GM18867 (cell line): ENCODE measurements at regions not wholly inside any gene's neighbourhood (a gene's known extent, or its start where the extent isn't known, plus 50 kb on each side); places are given as distances from the start of the nearest gene placed in this dataset.
"Not testable (repeated sequence)": the region's sequence is repeated elsewhere in the genome, so short reads cannot be mapped to it uniquely, and the experiment has no call there.

Source experiments
- ATAC-seq: cut with Tn5 transposase; IDR thresholded peaks from one replicate; pipeline ENCODE4 v1.9.1; 2021; ENCODE audit warnings: mild to moderate bottlenecking, moderate library complexity; ENCODE audit not compliant: unreplicated experiment

- no peak for ATAC-seq
These were observed 72.5 kb upstream of the KIAA0040 start for GRCh38 chr1:175265091-175265490.

GRCh38 chr1:175262621-175263020 lies 70.0 kb upstream of the KIAA0040 start:
- ATAC-seq, result no peak

- not testable (repeated sequence) for ATAC-seq
These were observed 63.7 kb upstream of the KIAA0040 start for GRCh38 chr1:175256246-175256645.

GRCh38 chr1:175254190-175254589 lies 61.6 kb upstream of the KIAA0040 start:
- ATAC-seq, result no peak

GRCh38 chr1:175252561-175252960 lies 60.0 kb upstream of the KIAA0040 start:
- ATAC-seq, result peak; percentile 97

GRCh38 chr1:175250027-175250426 lies 57.5 kb upstream of the KIAA0040 start:
- no peak for ATAC-seq

- not testable (repeated sequence) for ATAC-seq
These were observed 55.5 kb upstream of the KIAA0040 start for GRCh38 chr1:175248036-175248435.

- not testable (repeated sequence) for ATAC-seq
These were observed 54.5 kb upstream of the KIAA0040 start for GRCh38 chr1:175247056-175247455.

- ATAC-seq, result no peak
These were observed 52.7 kb upstream of the KIAA0040 start for GRCh38 chr1:175245324-175245723.

- no peak for ATAC-seq
These were observed 51.6 kb upstream of the KIAA0040 start for GRCh38 chr1:175244206-175244605.
